K562 (cell line): ENCODE measurements at regions not wholly inside any gene's neighbourhood (a gene's known extent, or its start where the extent isn't known, plus 50 kb on each side); places are given as distances from the start of the nearest gene placed in this dataset.

Experiments
- ATAC-seq: fragments of 200-7000 bp; cut with Tn5 transposase; 3 replicates; pipeline ENCODE4 v1.9.1; 2020; ENCODE audit warnings: moderate library complexity
- BruUV-seq: library from RNA; stranded (reverse); fragments of 400-500 nt; replicated peaks from 2 replicates; lab custom pipeline; 2021; lab: Mats Ljungman, UMichigan
- CTCF ChIA-PET: fragments of 300-600 bp; formaldehyde crosslinking; extraction: SDS; loops from one replicate; lab custom pipeline; 2021; ENCODE audit warnings: low intra/inter-chr PET ratio; lab: Yijun Ruan, JAX
- POLR2A ChIA-PET: fragments of 300-600, 350-650 bp; sonication (Branson Sonifier 250); formaldehyde crosslinking; extraction: SDS; loops from one replicate; lab custom pipeline; 2021; ENCODE audit warnings: antibody characterized with exemption, inconsistent platforms; lab: Yijun Ruan, JAX
- DNase-seq, 4 experiments: peaks; one replicate each; pipeline versions ENCODE4 v3.0.0 to v3.0.0-alpha.2; 2011 to 2018; ENCODE audit warnings: low spot score in 3 of 4, mixed read lengths in 3 of 4; ENCODE audit errors: extremely low read depth in 1 of 4
- FAIRE-seq: peaks from 2 replicates; lab custom pipeline; 2011; peaks lifted over from hg19 to GRCh38; lab: Jason Lieb, UNC
- H2AFZ ChIP-seq: 2 replicates; pipeline ENCODE4 v1.6.0; 2011; ENCODE audit warnings: low read depth, low read length, control low read depth, inconsistent platforms
- H3K27ac ChIP-seq: fragments of 200-600 bp; 3 replicates; pipeline ENCODE4 v1.8.0; 2011; ENCODE audit warnings: low read depth, mild to moderate bottlenecking, control low read depth, inconsistent platforms, low read length, moderate library complexity, mixed read lengths; ENCODE audit errors: extremely low read depth
- H3K27me3 ChIP-seq, 2 experiments: fragments of 300-600 bp in 1 of 2; 2 replicates in 1 of 2; 3 replicates in 1 of 2; pipeline versions ENCODE4 v1.6.0 to v1.8.0; 2011; ENCODE audit warnings: inconsistent platforms in 2 of 2, low read length in 2 of 2, mild to moderate bottlenecking in 1 of 2, mixed read lengths in 1 of 2, moderate library complexity in 1 of 2; ENCODE audit not compliant: control insufficient read depth in 2 of 2, insufficient read depth in 2 of 2
- H3K36me3 ChIP-seq: fragments of 300-600 bp; 3 replicates; pipeline ENCODE4 v1.8.0; 2011; ENCODE audit warnings: mild to moderate bottlenecking, low read length, inconsistent platforms; ENCODE audit not compliant: control insufficient read depth, insufficient read depth
- H3K4me1 ChIP-seq, 2 experiments: fragments of 200-600 bp in 1 of 2; replicated peaks in 1 of 2; 2 replicates in 1 of 2; 3 replicates in 1 of 2; pipeline versions ENCODE4 v1.5.1 to v1.8.0; 2011; ENCODE audit warnings: inconsistent platforms in 2 of 2, low read length in 2 of 2, mild to moderate bottlenecking in 1 of 2, mixed read lengths in 1 of 2, moderate library complexity in 1 of 2; ENCODE audit not compliant: control insufficient read depth in 2 of 2, insufficient read depth in 2 of 2
- H3K4me2 ChIP-seq: 2 replicates; pipeline ENCODE4 v1.6.1; 2011; ENCODE audit warnings: low read length, control low read depth, inconsistent platforms, mixed read lengths; ENCODE audit not compliant: insufficient read depth
- H3K4me3 ChIP-seq: fragments of 200-600 bp; sonication (generic), shearing (Covaris generic); 2 replicates; pipeline ENCODE4 v1.5.1; 2016; ENCODE audit warnings: control low read depth, inconsistent platforms
- H3K79me2 ChIP-seq: fragments of 200-600 bp; 3 replicates; pipeline ENCODE4 v1.8.0; 2011; ENCODE audit warnings: low read length, inconsistent platforms; ENCODE audit not compliant: control insufficient read depth, insufficient read depth
- H3K9ac ChIP-seq, 2 experiments: 2 replicates each; pipeline versions ENCODE4 v1.6.0 to v1.6.1; 2011; ENCODE audit warnings: low read depth in 2 of 2, low read length in 2 of 2, control low read depth in 1 of 2, inconsistent platforms in 1 of 2, mild to moderate bottlenecking in 1 of 2, mixed read lengths in 1 of 2; ENCODE audit not compliant: insufficient read depth in 1 of 2
- H3K9me1 ChIP-seq: one replicate; pipeline ENCODE4 v1.6.0; 2011; ENCODE audit warnings: inconsistent platforms, mild to moderate bottlenecking, low read length, moderate library complexity; ENCODE audit not compliant: control insufficient read depth, insufficient read depth
- H3K9me3 ChIP-seq: replicated peaks from 2 replicates; pipeline ENCODE4 v1.5.1; 2011; ENCODE audit warnings: low read depth, low read length, inconsistent platforms; ENCODE audit not compliant: control insufficient read depth, insufficient read depth
- H4K20me1 ChIP-seq: replicated peaks from 2 replicates; pipeline ENCODE4 v1.6.1; 2011; ENCODE audit warnings: low read length, inconsistent platforms, mixed read lengths; ENCODE audit not compliant: control insufficient read depth, insufficient read depth
- CHD4 ChIP-seq: fragments of 200-600 bp; sonication (generic); IDR thresholded peaks from 3 replicates; pipeline ENCODE4 v1.6.1; 2012; ENCODE audit warnings: low read depth, mild to moderate bottlenecking, mixed read lengths, low read length, inconsistent platforms; ENCODE audit not compliant: insufficient read depth, insufficient replicate concordance, poor library complexity, severe bottlenecking
- KAT2B ChIP-seq: IDR thresholded peaks from one replicate; pipeline ENCODE4 v1.6.1; 2012; ENCODE audit warnings: low read depth, mild to moderate bottlenecking, control low read depth, inconsistent platforms, low read length, moderate library complexity
- MYBL2 ChIP-seq, 2 experiments: fragments of 450-650 bp in 1 of 2; sonication (generic) in 1 of 2; formaldehyde crosslinking in 1 of 2; IDR thresholded peaks; 2 replicates each; pipeline versions ENCODE4 v1.6.1 to v1.8.1; 2017 to 2022; ENCODE audit warnings: borderline replicate concordance in 1 of 2, inconsistent platforms in 1 of 2, low read depth in 1 of 2, mild to moderate bottlenecking in 1 of 2, missing genetic modification reagents in 1 of 2, moderate library complexity in 1 of 2
- NFATC3 ChIP-seq: fragments of 450-650 bp; IDR thresholded peaks from 2 replicates; pipeline ENCODE4 v1.6.1; 2017; ENCODE audit warnings: mild to moderate bottlenecking
- RBFOX2 ChIP-seq: fragments of 200-400 bp; formaldehyde crosslinking; IDR thresholded peaks from 2 replicates; pipeline ENCODE4 v1.6.1; 2017; ENCODE audit warnings: low read depth, mild to moderate bottlenecking, low read length, moderate library complexity
- SIN3B ChIP-seq: fragments of 450-650 bp; IDR thresholded peaks from 2 replicates; pipeline ENCODE4 v1.6.1; 2017; ENCODE audit warnings: low read depth, mild to moderate bottlenecking, moderate library complexity
- TCF3 ChIP-seq: sonication (generic); formaldehyde crosslinking; IDR thresholded peaks from 2 replicates; pipeline ENCODE4 v1.4.0; 2020; ENCODE audit warnings: mild to moderate bottlenecking, missing genetic modification reagents
- TEAD2 ChIP-seq: fragments of 450-650 bp; IDR thresholded peaks from 2 replicates; pipeline ENCODE4 v1.6.1; 2016; ENCODE audit warnings: missing genetic modification characterization, control low read depth, missing compliant biosample characterization
- ZKSCAN1 ChIP-seq: fragments of 150-350 bp; IDR thresholded peaks from 2 replicates; pipeline ENCODE4 v1.6.1; 2016; ENCODE audit warnings: low read depth, low read length
- ZNF133 ChIP-seq: fragments of 250-450 bp; sonication (Bioruptor Pico); IDR thresholded peaks from 2 replicates; pipeline ENCODE4 v1.4.0; 2020; ENCODE audit warnings: mild to moderate bottlenecking
- WGBS: fragments of 100-300 bp; shearing (Covaris generic); methylation state at CpG from one replicate; pipeline ENCODE4 v1.1.6; 2016; ENCODE audit warnings: low coverage, mixed read lengths; ENCODE audit not compliant: insufficient coverage; ENCODE audit errors: missing lambda C conversion rate; 5-methylcytosine and 5-hydroxymethylcytosine counted together
- in situ Hi-C: fragments of 300-500 bp; cut with MboI; formaldehyde crosslinking; loops from 4 replicates; pipeline ENCODE4 v1.15.0; 2018; ENCODE audit warnings: inconsistent platforms, mixed read lengths
- intact Hi-C: fragments of 100-400 bp; cut with micrococcal nuclease; formaldehyde crosslinking; loops from 2 replicates; pipeline ENCODE4 v1.14.2; 2022
- TF ChIP-seq, protein P1 (sequence below): fragments of 450-650 bp; formaldehyde crosslinking; IDR thresholded peaks from 2 replicates; pipeline ENCODE4 v1.4.0; 2020; ENCODE audit warnings: mild to moderate bottlenecking
- TF ChIP-seq, protein P2 (sequence below), 2 experiments: fragments of 150-350 bp in 1 of 2; IDR thresholded peaks; 2 replicates each; pipeline ENCODE4 v1.6.1; 2012 to 2016; ENCODE audit warnings: low read depth in 2 of 2, low read length in 2 of 2, mild to moderate bottlenecking in 1 of 2, moderate library complexity in 1 of 2

DNA sequence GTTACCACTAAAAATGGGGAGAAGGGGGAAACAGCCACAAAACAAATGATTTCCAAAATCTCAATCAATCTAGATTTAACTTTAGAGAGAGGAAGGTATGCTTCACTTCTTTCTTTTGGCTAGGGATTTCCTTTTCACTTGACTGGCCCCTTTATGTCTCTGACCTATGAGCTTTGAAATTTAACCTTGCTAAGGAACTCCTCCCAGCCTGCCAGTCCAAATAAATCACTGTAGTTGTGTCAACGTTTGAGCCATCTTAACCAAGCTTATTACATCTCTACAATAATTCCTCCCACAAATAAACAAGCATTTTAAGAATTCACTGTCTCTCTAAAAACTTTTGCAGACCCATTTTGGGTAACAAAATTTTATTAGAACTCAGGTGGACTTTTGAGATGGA is 315.5 kb upstream of the CELF2 start:
- POLR2A ChIA-PET = no interaction called here

More for the DNA sequence above, 315.5 kb upstream of the CELF2 start:
- Histone ChIP-seq H3K36me3 (no peaks in the 10 kb centered on the region), H3K79me2 (no peaks in the 10 kb centered on the region), H3K9ac (no peak overlapping the region), H3K4me1 (no peaks in the 10 kb centered on the region), H3K27me3 (no peaks in the 10 kb centered on the region), H2AFZ (no peak overlapping the region), H3K4me3 (no peak overlapping the region), H3K4me2 (no peak overlapping the region)
- FAIRE-seq = no peak
- intact Hi-C loops = no loop called here
- in situ Hi-C loops = no loop called here
- 0% methylated on average over 1 of the region's 1 CpG for WGBS
- TF ChIP-seq SIN3B (no peak), RBFOX2 (no peak), CHD4 (no peak), ZKSCAN1 (no peak), TEAD2 (tag) (no peak), TCF3 (CRISPR knock-in tag) (no peak), KAT2B (no peak), NFATC3 (no peak), ZNF133 (no peak), MYBL2 (IDR thresholded peaks at IDR 0.05; ENCODE audit: low read depth) (no peak), MYBL2 (CRISPR knock-in tag; IDR thresholded peaks at IDR 0.05; ENCODE audit: borderline replicate concordance) (no peak)
- TF ChIP-seq, protein P1, sequence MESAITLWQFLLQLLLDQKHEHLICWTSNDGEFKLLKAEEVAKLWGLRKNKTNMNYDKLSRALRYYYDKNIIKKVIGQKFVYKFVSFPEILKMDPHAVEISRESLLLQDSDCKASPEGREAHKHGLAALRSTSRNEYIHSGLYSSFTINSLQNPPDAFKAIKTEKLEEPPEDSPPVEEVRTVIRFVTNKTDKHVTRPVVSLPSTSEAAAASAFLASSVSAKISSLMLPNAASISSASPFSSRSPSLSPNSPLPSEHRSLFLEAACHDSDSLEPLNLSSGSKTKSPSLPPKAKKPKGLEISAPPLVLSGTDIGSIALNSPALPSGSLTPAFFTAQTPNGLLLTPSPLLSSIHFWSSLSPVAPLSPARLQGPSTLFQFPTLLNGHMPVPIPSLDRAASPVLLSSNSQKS (CRISPR knock-in tag) = no peak
- TF ChIP-seq, protein P2, sequence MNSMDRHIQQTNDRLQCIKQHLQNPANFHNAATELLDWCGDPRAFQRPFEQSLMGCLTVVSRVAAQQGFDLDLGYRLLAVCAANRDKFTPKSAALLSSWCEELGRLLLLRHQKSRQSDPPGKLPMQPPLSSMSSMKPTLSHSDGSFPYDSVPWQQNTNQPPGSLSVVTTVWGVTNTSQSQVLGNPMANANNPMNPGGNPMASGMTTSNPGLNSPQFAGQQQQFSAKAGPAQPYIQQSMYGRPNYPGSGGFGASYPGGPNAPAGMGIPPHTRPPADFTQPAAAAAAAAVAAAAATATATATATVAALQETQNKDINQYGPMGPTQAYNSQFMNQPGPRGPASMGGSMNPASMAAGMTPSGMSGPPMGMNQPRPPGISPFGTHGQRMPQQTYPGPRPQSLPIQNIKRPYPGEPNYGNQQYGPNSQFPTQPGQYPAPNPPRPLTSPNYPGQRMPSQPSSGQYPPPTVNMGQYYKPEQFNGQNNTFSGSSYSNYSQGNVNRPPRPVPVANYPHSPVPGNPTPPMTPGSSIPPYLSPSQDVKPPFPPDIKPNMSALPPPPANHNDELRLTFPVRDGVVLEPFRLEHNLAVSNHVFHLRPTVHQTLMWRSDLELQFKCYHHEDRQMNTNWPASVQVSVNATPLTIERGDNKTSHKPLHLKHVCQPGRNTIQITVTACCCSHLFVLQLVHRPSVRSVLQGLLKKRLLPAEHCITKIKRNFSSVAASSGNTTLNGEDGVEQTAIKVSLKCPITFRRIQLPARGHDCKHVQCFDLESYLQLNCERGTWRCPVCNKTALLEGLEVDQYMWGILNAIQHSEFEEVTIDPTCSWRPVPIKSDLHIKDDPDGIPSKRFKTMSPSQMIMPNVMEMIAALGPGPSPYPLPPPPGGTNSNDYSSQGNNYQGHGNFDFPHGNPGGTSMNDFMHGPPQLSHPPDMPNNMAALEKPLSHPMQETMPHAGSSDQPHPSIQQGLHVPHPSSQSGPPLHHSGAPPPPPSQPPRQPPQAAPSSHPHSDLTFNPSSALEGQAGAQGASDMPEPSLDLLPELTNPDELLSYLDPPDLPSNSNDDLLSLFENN (IDR thresholded peaks at IDR 0.05; ENCODE audit: low read depth in 2 of 2, low read length in 2 of 2) = no peak
- TF ChIP-seq, all 486 proteins: peak for 0
- no TSS peak for BruUV-seq
- no peak for DNase-seq
- H3K27ac ChIP-seq = no peak overlapping the region
- H3K9me3 ChIP-seq = no peaks in the 10 kb centered on the region
- H4K20me1 ChIP-seq = no peaks in the 10 kb centered on the region
- no peaks in the 10 kb centered on the region for H3K9me1 ChIP-seq
- ATAC-seq = no peak
- CTCF ChIA-PET = no interaction called here
